ENCODE measurements at regions not wholly inside any gene's neighbourhood (a gene's known extent, or its start where the extent isn't known, plus 50 kb on each side); places are given as distances from the start of the nearest gene placed in this dataset.
"Not testable (repeated sequence)": the region's sequence is repeated elsewhere in the genome, so short reads cannot be mapped to it uniquely, and the experiment has no call there.

DNA sequence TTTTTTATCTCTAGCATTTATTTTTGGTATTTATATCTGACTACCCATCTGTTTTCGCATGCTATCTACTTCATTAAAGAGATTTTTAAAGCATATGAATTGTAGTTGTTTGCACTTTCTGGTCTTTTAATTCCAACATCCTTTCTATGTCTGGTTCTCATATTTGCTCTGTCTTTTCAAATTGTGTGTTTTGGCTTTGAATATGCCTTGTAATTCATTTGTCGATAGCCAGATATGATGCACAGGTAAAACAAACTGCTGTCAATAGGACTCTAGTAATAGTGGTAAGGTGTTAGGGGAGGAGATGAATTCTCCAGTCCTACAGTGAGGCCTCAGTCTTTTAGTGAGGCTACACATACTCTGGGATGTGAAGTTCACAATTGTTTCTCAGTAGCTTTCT, 530.8 kb upstream of the CCDC179 start:
- DNase-seq, result no peak

DNA sequence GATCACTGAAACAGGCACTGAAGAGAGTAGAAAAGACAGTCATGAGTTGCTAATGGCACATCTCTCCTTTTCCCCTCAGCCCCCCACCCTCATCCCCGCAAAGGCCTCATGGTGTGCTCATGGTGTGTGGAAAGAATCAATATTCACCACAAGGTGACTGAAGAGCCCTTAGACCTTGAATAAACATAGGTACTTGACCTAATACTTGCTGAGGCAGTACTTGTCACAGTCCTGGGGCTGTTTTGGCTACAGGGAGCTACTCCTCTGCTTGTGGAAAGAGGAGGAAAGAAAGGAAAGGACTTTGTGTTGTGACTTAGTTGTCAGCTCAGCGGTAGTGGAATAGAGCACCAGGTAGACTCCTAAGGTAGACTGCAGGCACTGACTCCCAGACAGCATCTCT, 537.8 kb upstream of the CCDC179 start:
- DNase-seq, result no peak

- no peak for DNase-seq
These were observed 539.7 kb upstream of the CCDC179 start for GRCh38 chr11:23399995-23400394.

- DNase-seq, result no peak
These were observed 543.2 kb upstream of the CCDC179 start for GRCh38 chr11:23403210-23404185.

- no peak for DNase-seq
These were observed 544.2 kb upstream of the CCDC179 start for GRCh38 chr11:23404225-23405160.

- DNase-seq, result no peak
These were observed 545.2 kb upstream of the CCDC179 start for GRCh38 chr11:23405350-23405937.

DNA sequence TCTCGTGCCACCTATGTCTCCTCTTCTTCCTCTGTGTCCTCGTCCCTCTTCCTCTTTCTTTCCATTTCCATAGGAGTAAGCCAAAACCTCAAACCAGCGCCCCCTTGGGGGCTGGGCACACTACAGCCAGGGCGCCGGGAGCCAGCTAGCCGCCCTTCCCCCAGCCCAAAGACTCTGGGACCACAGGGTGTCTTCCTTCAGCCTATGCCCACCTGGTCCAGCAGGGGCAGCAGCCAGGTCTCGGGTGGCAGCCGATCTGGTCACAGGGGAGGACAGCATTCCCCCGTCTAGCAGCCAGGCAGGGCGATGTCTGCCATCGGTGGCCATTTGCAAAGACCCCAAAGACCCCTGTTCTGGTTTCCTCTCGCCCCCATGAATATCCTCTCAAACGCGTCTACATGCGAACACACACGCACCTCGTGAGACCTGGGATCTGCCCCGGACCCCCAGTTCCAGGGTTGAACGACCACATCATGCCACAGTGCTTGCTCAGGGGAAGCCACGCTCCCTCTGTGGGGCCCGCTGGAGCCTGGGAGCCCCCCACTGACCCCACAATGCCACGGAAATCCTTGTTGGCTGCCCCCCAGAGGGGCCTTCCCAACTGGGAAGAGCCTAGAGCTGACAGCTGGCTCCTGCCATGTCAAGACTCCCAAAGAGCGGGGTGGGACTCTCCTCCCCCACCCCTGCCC, 546.0 kb upstream of the CCDC179 start:
- DNase-seq, result no peak

- DNase-seq, result no peak
These were observed 552.8 kb upstream of the CCDC179 start for GRCh38 chr11:23413057-23413456.

- DNase-seq, result no peak
These were observed 562.8 kb upstream of the CCDC179 start for GRCh38 chr11:23423104-23423503.

DNA sequence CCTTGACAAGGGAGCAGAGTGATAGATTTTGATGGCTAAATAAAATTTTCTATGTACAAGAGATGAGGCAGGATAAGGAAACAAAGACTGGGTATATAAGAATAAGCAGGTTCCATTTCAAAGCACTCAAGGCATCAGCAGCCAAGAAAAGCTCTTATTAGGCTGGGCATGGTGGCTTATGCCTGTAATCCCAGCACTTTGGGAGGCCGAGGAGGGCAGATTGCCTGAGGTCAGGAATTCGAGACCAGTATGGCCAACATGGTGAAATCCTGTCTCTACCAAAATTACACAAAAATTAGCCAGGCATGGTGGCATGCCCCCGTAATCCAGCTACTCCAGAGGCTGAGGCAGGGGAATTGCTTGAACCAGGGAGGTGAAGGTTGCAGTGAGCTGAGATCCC, 563.4 kb upstream of the CCDC179 start:
- no peak for DNase-seq

- no peak for DNase-seq
These were observed 565.1 kb upstream of the CCDC179 start for GRCh38 chr11:23425381-23425780.

- no peak for DNase-seq
These were observed 569.3 kb upstream of the CCDC179 start for GRCh38 chr11:23429569-23429968.

DNA sequence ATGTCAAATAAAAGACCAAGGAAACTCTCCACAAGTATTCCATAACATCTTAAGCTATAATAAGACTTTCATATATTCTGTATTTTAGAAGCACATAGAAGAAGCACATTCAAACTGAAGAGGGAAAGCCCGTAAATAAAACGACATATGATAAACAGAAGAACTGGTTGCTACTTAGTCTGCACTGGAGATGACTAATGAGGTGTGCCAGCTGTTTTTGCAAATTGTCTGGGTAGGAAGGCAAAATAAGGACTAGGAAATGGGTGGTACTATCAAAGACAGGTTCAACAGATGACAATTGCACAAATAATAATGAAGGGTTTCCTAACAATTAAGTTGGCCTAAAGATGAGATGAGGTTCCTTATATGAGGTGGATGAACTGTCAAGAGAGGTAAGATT, 593.2 kb upstream of the CCDC179 start:
- no peak for DNase-seq

- no peak for DNase-seq
These were observed 595.1 kb upstream of the CCDC179 start for GRCh38 chr11:23455321-23455891.

- DNase-seq, result no peak
These were observed 597.4 kb upstream of the CCDC179 start for GRCh38 chr11:23457641-23458040.

DNA sequence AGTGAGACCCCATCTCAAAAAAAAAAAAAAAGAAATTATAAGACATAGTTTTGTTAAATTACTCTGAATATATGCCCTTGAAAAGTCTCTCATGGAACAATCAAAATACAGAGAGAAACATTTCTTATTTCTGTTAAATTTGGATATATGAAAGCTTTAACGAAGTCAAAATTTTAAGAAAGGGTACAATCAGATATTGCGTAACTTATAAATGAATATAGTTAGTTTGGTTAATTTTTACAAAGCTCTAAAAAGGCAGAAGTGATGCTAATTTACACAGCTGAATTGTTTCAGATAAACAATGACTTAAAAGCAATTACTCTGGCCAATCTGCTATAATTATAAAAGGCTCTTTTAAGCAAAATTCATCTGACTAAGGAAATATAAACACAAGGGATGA, 611.6 kb upstream of the CCDC179 start:
- no peak for DNase-seq

DNA sequence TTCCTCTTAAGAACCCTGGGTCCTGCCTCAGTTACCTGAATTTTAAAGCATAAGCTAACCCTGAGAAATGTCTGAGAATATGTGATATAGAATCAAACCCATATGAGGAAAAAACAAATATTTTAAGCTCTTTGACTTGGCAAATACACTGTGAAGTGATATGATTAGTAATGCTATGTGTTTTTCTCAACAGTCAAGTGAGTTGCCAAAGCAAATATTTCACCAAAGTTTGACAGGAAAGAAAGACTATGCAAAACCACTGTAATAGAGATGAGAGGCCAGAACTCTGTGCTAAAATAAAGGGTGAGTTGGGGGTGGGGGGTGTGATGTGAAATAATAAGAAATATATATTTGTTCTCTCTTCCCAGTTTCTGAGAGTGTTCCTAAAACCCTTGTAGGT, 613.5 kb upstream of the CCDC179 start:
- DNase-seq, result no peak

GRCh38 chr11:23480736-23481135, 620.5 kb upstream of the CCDC179 start:
- no peak for DNase-seq

DNA sequence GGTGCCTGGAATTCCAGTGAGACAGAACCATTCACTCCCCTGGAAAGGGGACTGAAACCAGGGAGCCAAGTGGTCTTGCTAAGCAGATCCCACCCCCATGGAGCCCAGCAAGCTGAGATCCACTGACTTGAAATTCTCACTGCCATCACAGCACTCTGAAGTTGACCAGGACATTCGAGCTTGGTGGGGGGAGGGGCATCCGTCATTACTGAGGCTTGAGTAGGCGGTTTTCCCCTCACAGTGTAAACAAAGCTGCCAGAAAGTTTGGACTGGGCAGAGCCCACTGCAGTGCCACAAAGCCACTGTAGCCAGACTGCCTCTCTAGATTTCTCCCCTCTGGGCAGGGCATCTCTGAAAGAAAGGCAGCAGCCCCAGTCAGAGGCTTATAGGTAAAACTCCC, 623.9 kb upstream of the CCDC179 start:
- not testable (repeated sequence) for DNase-seq

- not testable (repeated sequence) for DNase-seq
These were observed 624.3 kb upstream of the CCDC179 start for GRCh38 chr11:23484618-23485017.

DNA sequence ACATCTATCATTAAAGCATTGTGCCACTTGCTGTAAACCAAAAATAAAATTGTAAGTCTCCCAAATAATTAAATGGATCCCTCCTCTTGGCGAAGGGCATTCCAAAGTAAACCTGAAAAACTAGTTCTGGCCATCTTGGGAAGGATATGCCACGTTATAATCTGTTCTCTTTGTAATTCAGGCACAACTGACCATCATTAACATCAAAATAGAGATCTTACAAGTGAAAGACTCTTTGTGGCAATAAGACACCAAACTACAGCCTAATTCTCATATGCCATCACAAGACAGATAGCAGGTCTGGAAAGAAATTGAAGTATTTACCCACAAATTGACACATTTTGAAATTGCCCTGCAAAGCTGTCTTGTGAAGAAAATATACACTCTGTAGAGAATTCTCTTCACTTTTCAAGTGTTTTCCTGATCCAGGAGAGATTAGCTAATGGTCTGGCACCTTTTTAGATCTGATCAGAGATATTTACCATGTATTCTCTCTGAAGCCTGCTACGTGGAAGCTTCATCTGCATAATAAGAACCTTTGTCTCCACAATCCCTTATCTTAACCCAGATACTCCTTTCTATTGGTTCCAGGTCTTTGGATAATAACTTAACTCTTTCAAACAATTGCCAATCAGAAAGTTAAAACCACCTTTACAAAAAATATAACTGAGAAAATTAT, 630.4 kb upstream of the CCDC179 start:
- DNase-seq, result no peak

DNA sequence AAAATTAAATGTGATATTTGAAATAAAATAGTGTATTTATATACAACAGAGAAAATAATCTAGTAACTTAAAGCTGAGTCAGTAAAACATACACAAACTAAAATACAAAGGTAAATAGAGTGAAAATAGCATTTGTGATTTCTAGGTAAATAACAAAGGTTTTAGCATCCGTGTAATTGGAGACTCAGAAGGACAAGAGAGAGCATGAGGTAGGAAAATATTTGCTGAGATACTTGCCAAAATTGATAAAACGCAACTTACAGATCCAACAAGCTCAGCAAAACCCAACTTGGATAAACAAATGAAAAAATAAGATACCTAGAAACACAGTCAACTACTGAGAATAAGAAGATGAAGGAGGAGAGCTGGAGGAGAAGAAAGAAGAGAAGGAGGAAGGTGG, 634.7 kb upstream of the CCDC179 start:
- no peak for DNase-seq

Data from CD4-positive, alpha-beta T cell treated with Interleukin-12 subunit alpha and Interleukin-12 subunit beta, for 1 hour (primary cell).